Thymus (tissue), 11 donors: ENCODE measurements at regions not wholly inside any gene's neighbourhood (a gene's known extent, or its start where the extent isn't known, plus 50 kb on each side); places are given as distances from the start of the nearest gene placed in this dataset.

Experiments used
- DNase-seq, 9 donors: peaks; one replicate each; pipeline ENCODE4 v3.0.0-alpha.2; 2013; ENCODE audit warnings: low spot score in 9 of 9, low read depth in 6 of 9, missing footprints in 1 of 9
- H3K27ac ChIP-seq, 2 donors: one replicate each; pipeline ENCODE4 v1.5.1; 2013; ENCODE audit warnings: control low read depth in 1 of 2, low read depth in 1 of 2, low read length in 1 of 2, mild to moderate bottlenecking in 1 of 2, moderate library complexity in 1 of 2
- H3K27me3 ChIP-seq, 2 donors: one replicate each; pipeline ENCODE4 v1.5.1; 2013; ENCODE audit warnings: low read length in 1 of 2; ENCODE audit not compliant: control insufficient read depth in 2 of 2, insufficient read depth in 1 of 2
- H3K36me3 ChIP-seq, 2 donors: one replicate each; pipeline ENCODE4 v1.5.1; 2013; ENCODE audit warnings: low read length in 1 of 2, mild to moderate bottlenecking in 1 of 2, moderate library complexity in 1 of 2; ENCODE audit not compliant: control insufficient read depth in 2 of 2, insufficient read depth in 2 of 2
- H3K4me1 ChIP-seq, 2 donors: one replicate each; pipeline ENCODE4 v1.5.1; 2013; ENCODE audit warnings: low read length in 2 of 2; ENCODE audit not compliant: control insufficient read depth in 2 of 2, insufficient read depth in 2 of 2
- H3K4me3 ChIP-seq, 2 donors: one replicate each; pipeline ENCODE4 v1.5.1; 2013; ENCODE audit warnings: low read length in 2 of 2, control low read depth in 1 of 2, mild to moderate bottlenecking in 1 of 2
- H3K9me3 ChIP-seq, 2 donors: one replicate each; pipeline ENCODE4 v1.5.1; 2013; ENCODE audit warnings: low read length in 1 of 2, mild to moderate bottlenecking in 1 of 2; ENCODE audit not compliant: control insufficient read depth in 2 of 2, insufficient read depth in 1 of 2
- WGBS: extraction: QIAGEN DNeasy Blood & Tissue Kit; methylation state at CpG from one replicate; pipeline ENCODE4 v1.1.7; 2013; 5-methylcytosine and 5-hydroxymethylcytosine counted together
- donor health status: healthy.

- 81% methylated on average over 3 of the region's 3 CpGs for WGBS
- no peaks in the 10 kb centered on the region for H3K36me3 ChIP-seq
- H3K4me3 ChIP-seq = no peak overlapping the region
- H3K9me3 ChIP-seq = no peaks in the 10 kb centered on the region
- no peaks in the 10 kb centered on the region for H3K4me1 ChIP-seq
- no peak overlapping the region for H3K27ac ChIP-seq
- DNase-seq = no peak
- no peaks in the 10 kb centered on the region for H3K27me3 ChIP-seq
These were observed 298.9 kb downstream of the SHOX2 start for GRCh38 chr3:157807280-157807679.

- Histone ChIP-seq H3K4me3 (no peak overlapping the region), H3K36me3 (no peaks in the 10 kb centered on the region), H3K9me3 (no peaks in the 10 kb centered on the region), H3K27me3 (no peaks in the 10 kb centered on the region), H3K4me1 (no peaks in the 10 kb centered on the region), H3K27ac (no peak overlapping the region)
- no peak for DNase-seq
- 95% methylated on average over 2 of the region's 2 CpGs for WGBS
These were observed 300.7 kb downstream of the SHOX2 start for GRCh38 chr3:157805538-157805937.

DNA sequence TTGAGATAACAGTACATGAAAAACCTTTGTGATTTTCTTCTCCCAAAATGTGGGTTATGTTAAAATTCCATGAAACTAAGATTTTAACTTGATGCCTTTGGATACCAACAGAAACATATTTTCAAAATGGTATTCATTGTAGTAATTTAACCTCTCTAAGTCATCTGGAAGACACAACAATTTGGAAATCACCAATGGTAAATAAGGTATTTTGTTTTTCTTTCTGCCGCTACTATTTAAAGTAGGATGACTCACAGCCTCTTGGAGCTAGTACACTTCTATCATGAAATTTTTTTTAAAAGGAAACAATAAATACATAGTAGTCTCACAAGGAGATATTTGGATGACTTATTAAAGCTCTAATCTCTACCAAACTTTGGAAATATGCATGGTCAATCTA is 291.6 kb upstream of the VEPH1 start:
- Histone ChIP-seq H3K4me1 (no peaks in the 10 kb centered on the region), H3K4me3 (no peak overlapping the region), H3K27ac (no peak overlapping the region), H3K27me3 (no peaks in the 10 kb centered on the region), H3K36me3 (no peaks in the 10 kb centered on the region), H3K9me3 (no peaks in the 10 kb centered on the region)
- WGBS = 98% methylated on average over 1 of the region's 1 CpG
- no peak for DNase-seq

- Histone ChIP-seq H3K27ac (no peak overlapping the region), H3K4me1 (no peaks in the 10 kb centered on the region)
- no peak for DNase-seq
These were observed 290.5 kb upstream of the VEPH1 start for GRCh38 chr3:157793745-157794144.

GRCh38 chr3:157789162-157789561 is 285.9 kb upstream of the VEPH1 start:
- H3K27me3 ChIP-seq = no peaks in the 10 kb centered on the region
- no peak overlapping the region for H3K27ac ChIP-seq
- H3K36me3 ChIP-seq = no peaks in the 10 kb centered on the region
- 97% methylated on average over 1 of the region's 1 CpG for WGBS
- no peak for DNase-seq
- H3K4me1 ChIP-seq = no peaks in the 10 kb centered on the region
- no peak overlapping the region for H3K4me3 ChIP-seq
- H3K9me3 ChIP-seq = no peaks in the 10 kb centered on the region

More at GRCh38 chr3:157793745-157794144, 290.5 kb upstream of the VEPH1 start:
- 97% methylated on average over 9 of the region's 9 CpGs for WGBS
- H3K9me3 ChIP-seq = no peaks in the 10 kb centered on the region
- H3K4me3 ChIP-seq = no peak overlapping the region
- H3K36me3 ChIP-seq = no peaks in the 10 kb centered on the region
- no peaks in the 10 kb centered on the region for H3K27me3 ChIP-seq

DNA sequence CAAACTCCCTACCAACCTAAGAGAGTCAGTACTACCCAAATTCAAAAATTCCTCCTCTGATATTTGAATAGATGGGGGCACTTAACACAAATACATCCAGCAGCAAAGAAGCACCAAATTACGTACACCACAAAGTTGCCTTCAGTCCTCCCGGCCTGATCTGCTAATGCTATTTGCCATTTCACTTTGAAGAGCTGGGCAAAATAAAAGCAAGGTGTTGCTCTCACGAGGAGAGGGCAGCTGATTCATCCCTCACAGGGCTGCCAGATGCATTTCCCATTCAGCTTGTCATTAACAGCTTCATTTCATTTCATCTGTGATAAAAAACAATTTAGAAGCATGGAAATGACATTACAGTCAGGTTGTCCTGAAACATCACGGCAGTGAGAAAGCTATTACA is 283.4 kb upstream of the VEPH1 start:
- H3K4me1 ChIP-seq = no peaks in the 10 kb centered on the region
- H3K27me3 ChIP-seq = no peaks in the 10 kb centered on the region
- no peaks in the 10 kb centered on the region for H3K36me3 ChIP-seq
- DNase-seq = no peak
- H3K27ac ChIP-seq = no peak overlapping the region
- no peak overlapping the region for H3K4me3 ChIP-seq
- WGBS = 86% methylated on average over 4 of the region's 4 CpGs
- no peaks in the 10 kb centered on the region for H3K9me3 ChIP-seq

- Histone ChIP-seq H3K4me1 (no peaks in the 10 kb centered on the region), H3K36me3 (no peaks in the 10 kb centered on the region), H3K27me3 (no peaks in the 10 kb centered on the region), H3K27ac (no peak overlapping the region), H3K9me3 (no peaks in the 10 kb centered on the region), H3K4me3 (no peak overlapping the region)
- no peak for DNase-seq
- WGBS = 96% methylated on average over 2 of the region's 2 CpGs
These were observed 283.0 kb upstream of the VEPH1 start for GRCh38 chr3:157786211-157786610.

DNA sequence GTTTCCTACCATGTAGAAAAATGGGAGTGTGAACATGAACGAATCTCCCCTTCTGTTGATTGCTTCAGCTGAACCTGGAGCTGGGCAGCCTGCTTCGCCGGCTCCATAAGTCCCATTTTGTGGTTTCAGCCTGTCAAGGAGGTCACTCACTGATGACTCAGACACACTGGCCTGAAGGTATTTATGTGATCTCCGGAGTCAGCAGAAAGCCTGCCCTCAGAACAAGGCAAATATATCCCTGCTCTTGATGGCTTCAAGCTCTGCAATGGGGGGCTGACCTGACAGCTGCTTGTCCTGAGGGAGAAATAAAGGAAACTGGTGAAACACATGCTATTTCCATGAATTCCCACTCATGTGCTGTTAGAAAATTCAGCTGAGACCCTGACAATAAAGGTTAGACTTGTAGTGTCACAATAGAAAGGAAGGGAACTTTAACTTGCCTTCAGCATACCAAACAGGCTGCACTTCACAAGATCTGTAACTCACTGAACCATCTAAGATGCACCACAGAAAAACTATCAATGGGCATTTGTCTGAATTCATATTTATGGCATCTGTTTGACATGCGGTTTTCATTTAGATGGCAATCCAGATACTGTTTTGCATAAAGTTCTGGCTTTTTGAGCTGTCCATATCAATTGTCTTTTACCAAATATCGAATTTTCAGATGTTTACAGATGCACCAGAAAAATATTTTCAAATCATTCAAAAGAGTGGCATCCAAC is 282.0 kb upstream of the VEPH1 start:
- no peak overlapping the region for H3K27ac ChIP-seq
- no peaks in the 10 kb centered on the region for H3K9me3 ChIP-seq
- no peak overlapping the region for H3K4me3 ChIP-seq
- 75% methylated on average over 6 of the region's 6 CpGs for WGBS
- no peaks in the 10 kb centered on the region for H3K27me3 ChIP-seq
- H3K36me3 ChIP-seq = no peaks in the 10 kb centered on the region
- no peak for DNase-seq
- H3K4me1 ChIP-seq = no peaks in the 10 kb centered on the region

GRCh38 chr3:157782236-157782635 is 279.0 kb upstream of the VEPH1 start:
- H3K36me3 ChIP-seq = no peaks in the 10 kb centered on the region
- 93% methylated on average over 2 of the region's 2 CpGs for WGBS

More at GRCh38 chr3:157782236-157782635, 279.0 kb upstream of the VEPH1 start:
- no peak for DNase-seq
- H3K27ac ChIP-seq = no peak overlapping the region
- H3K9me3 ChIP-seq = no peaks in the 10 kb centered on the region
- no peaks in the 10 kb centered on the region for H3K4me1 ChIP-seq
- no peak overlapping the region for H3K4me3 ChIP-seq
- no peaks in the 10 kb centered on the region for H3K27me3 ChIP-seq
